Renal cortical epithelial cell (primary cell): ENCODE measurements at regions not wholly inside any gene's neighbourhood (a gene's known extent, or its start where the extent isn't known, plus 50 kb on each side); places are given as distances from the start of the nearest gene placed in this dataset.

Experiments used
- DNase-seq: peaks from one replicate; pipeline ENCODE4 v3.0.0-alpha.2; 2011; ENCODE audit warnings: low read depth

DNA sequence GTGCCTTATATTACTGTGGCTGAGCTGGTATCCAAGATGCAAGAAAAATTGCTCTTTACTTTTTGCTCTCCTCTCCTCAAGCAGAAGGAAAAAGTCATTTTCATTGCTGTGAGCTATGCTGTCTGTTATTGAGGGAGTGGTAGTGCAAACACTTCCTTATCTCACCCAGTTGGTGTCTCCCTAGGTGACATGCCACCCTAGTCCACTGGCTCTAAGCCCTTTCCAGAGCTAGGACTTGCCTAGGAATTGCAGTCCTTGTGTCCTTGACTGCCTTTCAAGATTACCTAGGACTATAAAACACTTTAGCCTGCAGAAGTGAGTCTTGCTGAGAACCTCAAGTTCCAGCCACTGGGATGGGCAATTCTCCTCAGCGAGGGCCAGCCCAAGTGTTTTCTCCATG, 458.3 kb downstream of the MRPL39 start:
- DNase-seq: no peak

DNA sequence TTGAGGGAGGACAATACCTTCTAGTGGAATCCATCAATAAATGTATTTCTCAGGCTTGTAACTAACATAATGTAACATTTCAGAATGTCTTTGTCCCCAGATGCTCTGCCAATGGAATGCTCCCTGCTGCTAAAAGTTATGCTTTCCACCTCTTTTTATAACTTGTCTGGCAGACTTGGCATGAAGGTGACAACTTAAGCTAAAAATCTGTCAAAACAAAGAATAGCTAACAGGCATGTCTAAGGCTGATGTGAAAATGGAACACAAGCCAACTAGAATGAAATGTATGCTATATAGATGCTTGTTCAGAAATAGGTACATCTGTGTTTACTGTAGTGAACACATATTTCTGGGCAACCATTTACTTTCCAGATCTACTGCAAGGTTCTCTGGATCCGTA, 467.9 kb downstream of the MRPL39 start:
- no peak for DNase-seq

DNA sequence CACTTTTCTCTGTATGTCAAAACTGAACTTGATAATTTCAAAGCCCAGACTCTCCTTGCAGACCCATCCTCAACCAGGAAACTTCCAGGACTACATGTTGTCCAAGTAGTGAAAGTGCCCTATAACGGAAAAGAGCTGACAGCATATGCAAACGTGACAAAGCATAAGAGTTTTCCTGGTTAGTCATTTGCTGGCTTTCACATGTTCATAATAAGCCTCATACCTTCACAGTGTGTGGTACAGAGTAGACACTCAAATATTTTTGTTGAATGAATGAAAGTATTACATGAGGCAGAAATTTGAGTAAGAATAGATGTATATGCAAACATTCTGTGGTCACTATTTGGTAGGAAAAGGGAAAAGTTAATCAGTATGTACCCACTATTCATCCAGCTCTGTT, 473.3 kb downstream of the MRPL39 start:
- DNase-seq: no peak

DNA sequence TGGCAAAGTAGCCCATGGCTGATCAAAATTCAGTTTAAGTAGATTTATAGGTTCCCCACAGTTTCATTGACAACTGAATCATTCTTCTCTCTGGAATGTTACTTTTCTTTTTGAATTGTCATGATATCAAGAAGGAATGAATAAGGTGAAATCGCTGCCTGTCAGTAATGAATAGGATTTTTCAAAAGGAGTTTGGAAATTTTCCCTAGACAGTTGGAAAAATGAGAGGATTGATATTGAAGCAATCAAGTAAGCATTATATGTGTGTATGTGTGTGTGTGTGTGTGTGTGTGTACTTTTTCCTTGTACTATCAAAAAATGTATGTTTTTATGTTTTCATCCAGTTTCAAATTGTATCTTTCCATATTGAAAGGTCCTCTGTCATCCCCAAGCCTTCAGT, 479.5 kb downstream of the MRPL39 start:
- DNase-seq: no peak

DNA sequence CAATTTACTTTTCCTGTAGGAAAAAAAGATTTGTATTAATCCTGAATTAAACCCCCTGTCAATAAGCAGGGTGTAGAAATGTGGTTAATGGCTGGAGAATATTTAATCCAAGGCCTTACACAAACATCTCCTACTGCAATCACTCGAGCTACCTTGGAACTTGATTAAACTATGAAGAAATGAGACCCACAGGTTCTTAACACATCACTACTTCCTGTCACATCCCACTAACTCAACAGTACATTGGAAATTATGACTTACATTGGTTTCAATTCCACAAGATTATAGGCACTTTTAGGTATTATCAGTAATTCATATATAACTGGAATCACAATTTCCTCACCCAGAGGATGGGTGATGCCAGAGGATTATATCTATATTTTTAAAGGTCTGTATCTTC, 480.3 kb downstream of the MRPL39 start:
- peak; percentile 54 for DNase-seq

DNA sequence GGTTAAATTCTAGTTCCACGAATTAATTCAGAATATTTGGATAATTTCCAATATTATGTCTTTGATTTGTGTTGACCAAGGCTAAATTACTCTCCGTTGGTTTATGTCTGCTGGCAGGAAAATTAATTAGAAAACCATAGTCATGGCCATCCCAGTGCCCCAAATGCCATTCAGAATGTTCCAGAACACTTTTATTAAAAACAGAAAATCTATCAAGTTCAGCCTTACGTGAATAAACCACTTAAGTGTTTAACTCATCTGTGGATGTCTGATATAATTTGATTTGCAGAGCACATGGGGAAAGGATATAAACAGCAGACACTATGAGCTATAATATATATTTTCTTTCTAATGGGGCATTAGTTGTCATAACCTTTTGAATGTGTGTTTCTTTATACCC, 480.7 kb downstream of the MRPL39 start:
- DNase-seq: no peak

DNA sequence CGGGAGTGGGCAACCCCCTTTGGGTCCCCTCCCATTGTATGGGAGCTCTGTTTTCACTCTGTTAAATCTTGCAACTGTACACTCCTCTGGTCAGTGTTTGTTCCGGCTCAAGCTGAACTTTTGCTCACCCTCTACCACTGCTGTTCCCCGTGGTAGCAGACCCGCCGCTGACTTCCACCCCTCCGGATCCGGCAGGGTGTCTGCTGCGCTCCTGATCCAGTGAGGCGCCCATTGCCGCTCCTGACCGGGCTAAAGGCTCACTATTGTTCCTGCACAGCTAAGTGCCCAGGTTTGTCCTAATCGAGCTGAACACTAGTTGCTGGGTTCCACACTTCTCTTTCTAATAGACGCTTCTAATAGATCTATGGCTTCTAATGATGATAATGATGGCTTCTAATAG, 488.6 kb downstream of the MRPL39 start:
- DNase-seq: no peak

DNA sequence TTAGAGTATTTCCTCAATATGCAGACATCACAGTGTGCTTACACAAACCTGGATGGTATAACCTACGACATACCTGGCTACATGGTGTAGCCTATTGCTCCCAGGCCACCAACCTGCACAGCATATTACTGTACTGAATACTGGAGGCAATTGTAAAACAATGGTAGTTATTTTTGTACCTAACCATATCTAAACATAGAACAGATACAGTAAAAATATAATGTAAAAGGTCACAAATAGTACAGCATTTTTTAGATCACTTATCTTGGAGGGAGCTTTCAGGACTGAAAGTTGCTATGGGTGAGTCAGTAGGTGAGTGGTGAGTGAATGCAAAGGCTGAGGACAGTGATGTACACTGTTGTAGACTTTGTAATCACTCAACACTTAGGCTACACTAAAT, 492.3 kb downstream of the MRPL39 start:
- DNase-seq: no peak

DNA sequence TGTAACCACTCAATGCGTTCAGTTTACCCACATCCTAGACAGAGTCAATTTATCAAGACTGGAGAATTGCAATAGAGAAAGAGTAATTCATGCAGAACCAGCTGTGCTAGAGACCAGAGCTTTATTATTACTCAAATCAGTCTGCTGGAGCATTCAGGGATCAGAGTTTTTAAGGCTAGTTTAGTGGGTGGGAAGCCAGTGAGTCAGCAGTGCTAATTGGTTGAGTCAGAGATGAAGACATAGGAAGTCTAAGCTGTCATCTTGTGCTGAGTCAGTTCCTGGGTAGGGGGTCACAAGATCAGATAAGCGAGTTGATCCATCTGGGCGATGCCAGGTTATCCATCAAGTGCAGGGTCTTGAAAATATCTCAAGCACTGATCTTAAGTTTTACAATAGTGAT, 499.6 kb downstream of the MRPL39 start:
- DNase-seq: peak; percentile 94

DNA sequence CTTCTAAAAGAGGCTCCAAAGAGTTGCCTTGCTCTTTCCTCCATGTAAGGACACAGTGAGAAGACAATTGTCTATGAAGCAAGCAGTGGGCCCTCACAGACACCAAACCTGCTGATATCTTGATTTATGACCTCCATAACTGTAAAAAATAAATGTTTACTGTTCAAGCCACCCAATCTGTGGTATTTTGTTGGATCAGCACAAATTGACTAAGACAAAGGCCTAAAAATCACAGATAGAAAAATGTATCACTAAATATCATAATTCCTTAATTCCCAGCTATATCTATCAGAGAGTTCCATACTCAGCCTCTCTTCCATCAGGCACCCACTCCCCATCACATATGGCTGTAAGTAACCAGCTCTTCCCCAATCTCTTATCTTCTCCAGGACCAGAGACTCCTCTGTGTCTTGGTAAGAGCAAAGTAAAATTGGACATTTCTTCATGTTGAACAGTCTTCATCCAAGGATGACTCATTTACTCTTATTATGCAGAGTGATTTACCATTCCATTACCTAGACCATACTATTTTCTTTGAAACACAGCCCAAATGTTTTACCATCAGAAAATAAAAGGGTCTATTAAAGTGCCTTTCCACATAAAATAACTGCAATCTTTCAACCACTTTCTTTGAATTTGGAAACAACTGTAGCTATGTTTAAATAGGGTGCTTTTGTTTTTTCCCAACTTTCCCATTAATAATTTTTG, 503.6 kb downstream of the MRPL39 start:
- DNase-seq: peak; percentile 21

DNA sequence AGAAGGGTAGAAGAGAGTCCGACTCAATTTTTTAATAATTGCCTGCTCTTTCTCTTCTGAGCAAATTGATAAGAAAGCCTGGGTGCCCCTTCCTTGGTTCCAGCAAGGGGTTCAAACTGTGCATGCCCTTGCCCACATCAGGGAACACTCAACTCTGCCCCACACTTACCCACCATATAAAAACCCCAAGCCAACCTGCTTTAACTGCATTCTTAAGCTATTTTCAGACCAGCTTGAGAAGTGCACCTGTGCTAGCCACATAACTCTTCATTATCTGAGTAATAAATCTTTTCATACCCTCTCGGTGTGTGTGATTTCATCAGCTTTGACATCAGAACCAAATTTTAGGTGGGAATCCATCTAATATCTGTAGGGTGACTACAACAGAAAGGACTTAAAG, 509.6 kb downstream of the MRPL39 start:
- DNase-seq: no peak

DNA sequence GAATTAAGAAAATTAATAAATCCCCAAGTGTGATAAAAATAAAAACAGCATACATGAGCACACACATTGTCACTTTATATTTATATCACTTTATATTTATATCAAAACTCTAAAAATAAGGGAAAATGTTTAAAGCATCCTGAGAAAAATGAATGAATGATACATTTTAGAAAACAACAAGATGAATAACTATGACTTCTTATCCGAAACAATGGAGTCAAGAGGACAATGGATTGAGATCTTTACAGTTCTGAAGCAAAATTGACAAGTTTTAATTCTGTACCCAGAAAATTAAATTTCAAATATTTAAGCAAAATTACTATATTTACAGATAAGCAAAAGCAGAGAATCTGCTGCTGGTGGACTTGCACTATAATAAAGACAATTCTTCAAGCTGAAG, 512.6 kb downstream of the MRPL39 start:
- no peak for DNase-seq

DNA sequence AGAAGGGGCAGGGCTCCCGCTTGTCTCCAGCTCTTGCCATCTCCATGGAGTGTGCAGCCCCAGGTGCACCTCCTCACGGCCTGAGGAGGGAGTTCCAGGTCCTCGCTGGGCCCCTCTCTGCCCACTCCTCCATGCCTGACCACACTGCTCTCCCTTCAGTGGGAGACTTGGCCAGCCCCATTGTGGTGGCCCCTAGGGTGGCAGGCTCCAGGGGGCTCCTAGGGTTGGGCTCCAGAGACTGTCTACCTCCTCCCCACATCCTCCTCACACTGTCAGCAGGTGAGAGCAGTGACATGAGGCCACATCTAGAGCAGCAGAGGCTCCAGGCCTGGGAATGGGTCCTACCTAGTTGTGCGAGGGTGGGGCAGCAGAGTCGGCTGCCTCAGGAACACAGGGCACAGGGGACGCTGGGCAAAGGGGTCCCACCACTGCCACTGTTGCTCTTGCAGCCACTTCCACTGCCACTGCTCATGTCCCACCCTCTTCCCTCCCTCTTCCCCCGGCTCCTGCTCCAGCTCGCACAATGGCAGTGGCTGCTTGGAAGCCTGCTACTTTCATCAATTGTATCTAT, 514.8 kb downstream of the MRPL39 start:
- DNase-seq: no peak

DNA sequence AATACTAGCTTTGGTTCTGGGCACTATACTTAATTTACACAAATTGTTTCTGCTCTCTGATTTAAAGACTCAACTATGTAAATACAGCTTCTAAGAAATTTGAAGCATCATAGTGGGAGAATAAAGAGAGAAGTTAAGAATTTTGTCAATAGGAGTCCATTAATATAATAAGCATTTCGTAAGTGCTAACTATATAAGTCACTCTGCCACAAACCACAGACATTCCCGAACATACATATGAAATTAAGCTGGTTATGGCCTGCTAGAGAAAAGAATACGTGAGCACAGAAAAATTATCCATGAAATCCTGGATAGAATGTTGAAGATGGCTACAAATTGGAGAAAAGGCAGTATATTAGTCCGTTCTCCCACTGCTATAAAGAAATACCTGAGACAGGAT, 526.2 kb downstream of the MRPL39 start:
- DNase-seq: no peak

DNA sequence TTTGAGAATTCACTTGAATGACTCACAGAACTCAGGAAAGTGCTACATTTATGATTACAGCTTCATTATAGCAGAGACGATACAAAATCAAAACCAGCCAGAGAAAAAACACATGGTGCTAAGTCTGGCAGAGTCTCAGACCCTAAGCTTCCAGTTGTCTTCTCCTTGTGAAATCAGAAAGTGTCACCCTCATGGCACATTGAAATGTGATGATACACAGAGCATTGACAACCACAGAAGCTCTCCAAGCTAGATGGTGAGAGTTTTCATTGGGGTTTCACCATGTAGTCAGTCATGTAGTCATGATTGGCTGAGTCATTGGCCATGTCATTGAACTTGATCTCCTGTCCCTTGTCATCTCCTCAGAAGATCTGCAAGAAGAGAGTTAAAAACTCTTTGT, 526.6 kb downstream of the MRPL39 start:
- DNase-seq: no peak

DNA sequence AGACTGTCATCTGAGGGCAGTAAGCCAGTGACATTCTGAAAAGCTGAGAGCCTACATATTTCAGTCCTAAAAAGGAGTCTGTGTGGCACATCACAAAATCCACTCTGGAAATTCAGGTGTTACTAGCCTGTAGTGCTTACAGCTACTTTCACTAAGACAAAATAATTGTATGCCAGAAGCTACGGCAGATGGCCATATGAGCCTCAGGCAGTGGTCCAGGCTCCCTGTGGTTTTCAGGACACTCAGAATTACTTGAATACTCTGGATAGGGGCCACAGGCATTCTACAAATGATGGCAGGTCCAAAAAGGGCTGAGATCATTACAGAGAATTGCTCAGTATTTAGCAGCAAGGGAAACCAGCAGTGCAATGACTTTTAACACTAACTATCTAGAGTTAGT, 527.1 kb downstream of the MRPL39 start:
- no peak for DNase-seq

DNA sequence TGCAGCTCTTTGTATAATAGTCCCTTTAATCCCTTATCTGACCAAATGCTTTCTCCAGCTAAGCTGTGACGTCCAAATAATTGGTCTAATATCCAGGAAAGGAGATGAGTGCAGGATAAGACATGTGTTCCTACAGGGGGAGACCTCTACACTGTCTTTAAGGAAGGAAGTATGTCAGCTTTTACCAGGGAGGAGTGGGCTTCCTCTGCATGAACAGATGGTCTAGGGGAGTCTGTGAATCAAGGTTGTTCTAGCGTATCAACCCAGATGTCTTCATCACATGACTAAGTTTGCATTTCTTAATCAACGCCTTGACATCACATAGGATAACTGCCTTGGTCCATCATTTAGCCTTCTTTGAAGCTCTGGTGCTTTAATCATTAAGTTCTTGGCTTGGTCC, 528.2 kb downstream of the MRPL39 start:
- DNase-seq: no peak

DNA sequence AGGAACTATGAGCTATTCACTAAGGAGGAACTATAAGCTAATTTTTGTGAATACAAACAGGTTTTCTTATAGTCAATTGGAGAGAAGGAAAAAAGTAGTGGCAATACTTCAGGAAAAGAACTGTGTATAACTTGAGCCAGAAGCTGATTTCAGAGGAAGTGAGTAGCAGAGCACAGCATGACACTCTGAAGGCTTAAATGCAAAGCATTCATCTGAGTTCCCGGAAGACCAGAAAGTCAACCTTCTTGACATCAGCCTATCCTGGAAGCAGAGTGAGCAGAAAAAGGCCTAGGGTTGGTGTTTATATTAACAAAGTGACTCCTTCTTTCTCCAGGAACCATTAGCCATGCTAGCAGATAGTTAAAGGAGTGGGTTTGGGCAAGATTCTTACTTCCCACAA, 545.2 kb downstream of the MRPL39 start:
- peak; percentile 4 for DNase-seq

DNA sequence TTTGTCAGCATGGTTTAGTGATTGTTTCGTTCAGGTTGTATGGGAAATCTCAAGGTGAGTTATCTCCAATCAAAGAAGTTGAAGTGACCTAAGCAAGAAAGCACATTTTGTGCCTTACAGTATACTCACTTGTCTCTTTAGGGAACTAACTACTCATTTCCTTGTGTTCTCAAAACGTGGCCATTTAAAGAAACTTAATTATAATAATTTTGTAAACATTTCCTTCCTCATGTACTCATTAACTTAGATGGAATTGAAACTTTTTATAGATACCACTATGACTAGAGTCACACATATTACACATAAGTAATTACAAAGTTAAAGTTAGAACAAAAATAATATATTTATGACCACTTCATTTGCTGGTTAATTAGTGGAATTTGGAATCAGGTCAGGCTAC, 552.6 kb downstream of the MRPL39 start:
- no peak for DNase-seq

DNA sequence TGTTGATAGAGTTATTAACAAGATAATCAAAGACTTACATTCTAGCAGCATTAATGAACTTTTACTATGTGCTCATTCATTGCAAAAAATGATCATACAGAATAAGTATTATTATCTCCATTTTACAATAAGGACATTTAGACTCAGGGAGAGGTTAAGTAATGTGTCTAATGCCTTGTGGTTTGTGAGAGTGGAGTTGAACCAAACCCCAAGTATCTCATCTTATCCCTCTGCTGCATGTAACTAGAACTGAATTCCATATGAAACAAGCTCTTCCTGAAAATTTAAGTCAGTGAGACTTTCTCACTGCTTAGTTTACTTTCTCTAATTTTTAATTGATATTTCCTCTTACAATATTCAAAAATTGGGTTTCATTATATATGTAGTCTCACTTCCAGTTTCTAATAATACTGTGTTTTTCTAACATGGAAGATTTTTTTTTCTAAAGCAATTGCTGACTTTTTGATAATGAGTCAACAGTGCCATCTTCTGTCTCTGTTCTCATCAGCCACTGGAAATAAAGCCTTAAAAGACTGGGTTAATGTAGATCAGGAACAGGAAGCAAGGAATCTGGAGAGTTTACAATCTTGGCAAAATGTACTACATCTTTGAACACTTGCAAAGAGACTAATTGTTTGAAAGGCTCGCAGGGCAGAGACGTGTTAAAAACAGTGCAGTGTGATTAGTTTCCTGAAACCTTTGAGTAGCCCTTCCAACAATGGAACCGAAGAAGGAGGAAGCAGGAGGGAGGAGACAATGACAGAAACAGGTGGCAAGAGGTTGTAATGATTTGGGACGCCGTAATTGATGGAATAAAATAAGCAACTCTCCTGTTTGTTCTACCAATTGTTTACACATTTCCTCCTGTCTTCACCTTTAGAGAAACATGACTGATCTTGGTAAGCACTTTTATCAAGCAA, 567.6 kb downstream of the MRPL39 start:
- DNase-seq: peak; percentile 45

DNA sequence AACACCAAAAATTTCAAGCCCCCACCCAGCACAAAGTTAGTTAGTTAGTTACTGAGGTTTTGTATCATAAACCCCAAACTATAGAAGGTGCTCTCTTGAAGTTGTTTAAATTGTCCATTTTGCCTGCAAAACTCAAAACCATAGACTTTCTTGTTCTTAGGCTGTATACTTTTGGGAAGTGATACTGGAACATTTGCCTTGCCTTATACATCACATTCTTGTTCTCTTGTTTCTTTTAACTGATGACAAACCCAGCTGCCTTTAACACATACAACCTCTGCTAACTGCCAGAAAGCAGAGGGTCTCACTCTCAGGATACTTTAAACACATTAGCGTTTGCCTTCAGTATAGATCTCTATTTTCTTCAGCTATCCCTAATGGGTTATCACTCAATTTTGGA, 570.5 kb downstream of the MRPL39 start:
- no peak for DNase-seq

DNA sequence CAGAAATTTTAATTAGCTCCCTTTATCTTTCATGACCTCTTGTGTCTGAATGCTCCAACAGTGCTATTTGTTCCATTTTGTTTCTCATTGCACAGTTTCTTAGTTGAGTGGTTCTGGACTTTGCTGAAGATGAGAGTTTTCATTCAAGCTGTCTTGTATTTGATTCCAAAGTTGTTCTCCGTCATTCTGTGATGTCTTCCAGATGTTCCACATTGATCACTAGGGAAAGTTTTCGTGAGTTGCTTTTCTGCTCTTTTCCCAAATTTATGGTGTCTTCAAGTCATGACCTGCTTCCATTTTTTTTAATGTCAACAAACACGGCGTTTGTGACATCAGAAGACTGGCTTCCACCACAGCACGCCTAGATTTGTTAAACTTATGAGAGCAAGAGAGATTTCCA, 575.5 kb downstream of the MRPL39 start:
- no peak for DNase-seq

DNA sequence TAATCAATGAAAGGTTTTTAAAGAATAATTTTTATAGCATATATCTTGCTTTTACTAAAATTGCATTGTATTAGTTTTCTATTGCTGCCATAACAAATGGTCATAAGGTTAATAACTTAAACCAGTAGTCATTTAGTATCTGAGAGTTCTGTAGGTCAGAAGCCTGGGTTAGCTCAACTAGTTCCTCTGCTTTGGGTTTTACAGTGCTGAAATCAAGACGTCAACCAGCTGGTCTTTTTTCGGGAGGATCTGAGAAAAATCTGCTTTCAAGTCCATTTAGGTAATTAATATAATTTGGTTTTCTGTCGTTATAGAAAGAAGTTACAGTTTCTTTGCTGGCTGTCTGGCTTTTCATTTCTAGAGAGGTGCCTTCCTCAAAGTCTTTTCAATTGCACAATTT, 577.7 kb downstream of the MRPL39 start:
- DNase-seq: no peak
